Activated CD8-positive, alpha-beta T cell treated with anti-CD3 and anti-CD28 coated beads, Interleukin-2, amount 10 ng/mL, durations not matched to agents 7 days and 5 days (primary cell): ENCODE measurements at regions not wholly inside any gene's neighbourhood (a gene's known extent, or its start where the extent isn't known, plus 50 kb on each side); places are given as distances from the start of the nearest gene placed in this dataset.

Source experiments
- ATAC-seq: fragments of 150-1000 bp; cut with Tn5 transposase; one replicate; pipeline ENCODE4 v1.10.0; 2021; ENCODE audit warnings: moderate library complexity
- CTCF ChIA-PET: fragments of 350-600 bp; sonication (Branson Sonifier 250); formaldehyde crosslinking; loops from one replicate; lab custom pipeline; 2021; ENCODE audit warnings: antibody characterized with exemption; lab: Charles Lee
- POLR2A ChIA-PET: fragments of 350-600 bp; sonication (Branson Sonifier 250); formaldehyde crosslinking; loops from one replicate; lab custom pipeline; 2021; ENCODE audit warnings: antibody characterized with exemption; lab: Charles Lee
- DNase-seq: peaks from one replicate; pipeline ENCODE4 v3.0.0-alpha.2; 2020
- H3K27ac Mint-ChIP-seq: one replicate; pipeline ENCODE4 v1.8.0; 2021; ENCODE audit warnings: mild to moderate bottlenecking, mixed read lengths
- H3K27me3 Mint-ChIP-seq: one replicate; pipeline ENCODE4 v1.8.0; 2021; ENCODE audit warnings: low read depth, mixed read lengths
- H3K36me3 Mint-ChIP-seq: one replicate; pipeline ENCODE4 v1.8.0; 2021; ENCODE audit warnings: low read depth, mixed read lengths
- H3K4me1 Mint-ChIP-seq: one replicate; pipeline ENCODE4 v1.8.0; 2021; ENCODE audit warnings: low read depth, mixed read lengths
- H3K4me3 Mint-ChIP-seq: one replicate; pipeline ENCODE4 v1.8.0; 2021; ENCODE audit warnings: mild to moderate bottlenecking, mixed read lengths
- H3K9me3 Mint-ChIP-seq: one replicate; pipeline ENCODE4 v1.8.0; 2022; ENCODE audit warnings: mixed read lengths; ENCODE audit not compliant: insufficient read depth

DNA sequence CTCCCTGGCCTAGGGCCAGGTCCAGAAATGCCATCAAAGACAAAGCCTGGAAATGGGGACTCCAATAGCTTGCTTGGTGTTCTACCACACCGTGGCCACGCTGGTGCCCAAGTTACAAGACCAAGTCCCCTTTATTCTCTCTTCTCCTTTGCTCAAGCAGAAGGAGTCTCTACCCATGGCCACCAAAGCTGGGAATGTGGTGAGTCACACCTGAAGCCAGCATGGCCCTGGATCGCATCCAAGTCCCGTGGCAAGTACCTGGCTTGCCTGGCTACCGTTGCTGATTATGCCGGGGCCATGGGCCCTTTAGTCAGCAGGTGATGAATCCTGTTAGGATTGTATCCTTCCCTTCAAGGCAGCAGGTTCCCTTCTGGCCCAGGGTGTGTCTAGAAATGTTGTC, 260.0 kb downstream of the HAPSTR1 start:
- ChIA-PET POLR2A (no interaction called here), CTCF (no interaction called here)
- Mint-ChIP-seq H3K27me3 (no peaks in the 10 kb centered on the region), H3K4me3 (no peak overlapping the region), H3K4me1 (no peaks in the 10 kb centered on the region), H3K36me3 (no peaks in the 10 kb centered on the region), H3K27ac (no peak overlapping the region), H3K9me3 (peaks cover 8% of the 10 kb centered on the region)
- DNase-seq = no peak
- ATAC-seq = no peak

DNA sequence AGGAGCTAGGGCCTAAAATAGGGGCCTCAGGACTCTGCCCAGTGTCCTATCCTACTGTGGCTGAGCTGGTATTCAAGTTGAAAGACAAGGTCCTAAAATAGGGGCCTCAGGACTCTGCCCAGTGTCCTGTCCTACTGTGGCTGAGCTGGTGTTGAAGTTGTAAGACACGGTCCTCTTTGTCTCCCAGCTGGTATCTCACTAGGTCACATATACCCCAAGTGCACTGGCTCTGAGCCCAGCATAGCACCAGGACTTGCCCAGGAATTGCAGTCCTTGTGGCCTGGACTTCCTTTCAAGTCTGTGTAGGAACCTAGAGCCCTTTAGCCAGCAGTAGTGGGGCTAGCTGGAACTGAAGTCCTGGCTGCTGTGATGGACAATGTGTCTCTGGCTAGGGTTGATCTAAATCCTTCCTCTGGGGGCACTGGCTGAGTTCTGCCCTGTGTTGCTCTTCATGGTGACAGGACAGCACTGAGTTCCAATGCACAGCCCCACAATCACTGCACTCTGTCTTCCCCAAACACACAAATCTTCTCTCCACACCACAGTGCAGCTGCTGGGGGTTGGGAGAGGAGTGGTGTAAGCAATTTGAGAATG, 260.5 kb downstream of the HAPSTR1 start:
- no peak for ATAC-seq
- ChIA-PET POLR2A (no interaction called here), CTCF (no interaction called here)
- no peak for DNase-seq
- peaks cover 8% of the 10 kb centered on the region for H3K9me3 Mint-ChIP-seq
- H3K4me3 Mint-ChIP-seq = no peak overlapping the region
- no peak overlapping the region for H3K27ac Mint-ChIP-seq
- H3K27me3 Mint-ChIP-seq = no peaks in the 10 kb centered on the region
- H3K36me3 Mint-ChIP-seq = no peaks in the 10 kb centered on the region
- no peaks in the 10 kb centered on the region for H3K4me1 Mint-ChIP-seq

DNA sequence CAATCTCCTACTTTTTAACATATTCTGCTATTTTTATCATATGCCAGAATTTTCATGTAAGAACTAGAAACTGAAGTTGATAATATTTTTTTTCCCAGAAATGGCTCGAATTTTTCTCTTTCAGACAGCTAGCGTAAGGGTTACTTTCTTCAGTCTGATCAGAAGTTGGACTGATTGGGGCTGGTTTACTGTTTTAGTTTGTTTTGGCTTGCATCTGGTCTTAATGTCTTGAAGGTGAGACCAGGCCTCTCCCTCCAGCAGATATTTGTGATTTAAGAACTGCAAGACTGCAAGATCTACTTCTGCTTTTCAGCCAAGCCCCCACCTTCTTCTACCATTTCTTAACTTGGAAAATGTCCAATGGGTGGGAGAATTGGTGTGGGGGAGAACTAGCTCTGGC, 266.4 kb downstream of the HAPSTR1 start:
- ChIA-PET CTCF (no interaction called here), POLR2A (no interaction called here)
- peaks cover 7% of the 10 kb centered on the region for H3K9me3 Mint-ChIP-seq
- H3K4me1 Mint-ChIP-seq = no peaks in the 10 kb centered on the region
- H3K4me3 Mint-ChIP-seq = no peak overlapping the region
- H3K36me3 Mint-ChIP-seq = no peaks in the 10 kb centered on the region
- no peaks in the 10 kb centered on the region for H3K27me3 Mint-ChIP-seq
- DNase-seq (no peak), ATAC-seq (no peak)
- H3K27ac Mint-ChIP-seq = no peak overlapping the region

DNA sequence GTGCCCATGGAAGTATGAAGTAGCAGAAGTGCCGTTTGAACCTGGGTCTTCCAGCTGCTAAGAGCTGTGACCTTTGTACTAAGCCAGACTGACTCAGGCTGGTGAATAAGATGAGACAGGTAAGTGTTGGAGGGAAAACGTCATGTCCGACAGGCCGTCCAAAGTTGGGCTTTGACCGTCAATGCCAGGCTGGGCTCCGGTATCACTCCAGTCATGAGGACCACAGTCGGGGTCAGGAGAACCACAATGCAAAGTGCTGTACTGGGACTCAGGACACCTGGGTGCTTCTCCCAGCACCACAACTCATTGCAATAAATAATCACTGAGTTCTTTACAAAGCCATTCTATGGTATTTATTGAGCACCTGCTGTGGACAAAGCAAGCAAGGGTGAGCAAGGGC, 268.6 kb downstream of the HAPSTR1 start:
- no peak overlapping the region for H3K4me3 Mint-ChIP-seq
- H3K36me3 Mint-ChIP-seq = no peaks in the 10 kb centered on the region
- peaks cover 7% of the 10 kb centered on the region for H3K9me3 Mint-ChIP-seq
- DNase-seq (no peak), ATAC-seq (no peak)
- H3K27me3 Mint-ChIP-seq = no peaks in the 10 kb centered on the region
- ChIA-PET POLR2A (no interaction called here), CTCF (no interaction called here)
- H3K4me1 Mint-ChIP-seq = no peaks in the 10 kb centered on the region
- no peak overlapping the region for H3K27ac Mint-ChIP-seq

DNA sequence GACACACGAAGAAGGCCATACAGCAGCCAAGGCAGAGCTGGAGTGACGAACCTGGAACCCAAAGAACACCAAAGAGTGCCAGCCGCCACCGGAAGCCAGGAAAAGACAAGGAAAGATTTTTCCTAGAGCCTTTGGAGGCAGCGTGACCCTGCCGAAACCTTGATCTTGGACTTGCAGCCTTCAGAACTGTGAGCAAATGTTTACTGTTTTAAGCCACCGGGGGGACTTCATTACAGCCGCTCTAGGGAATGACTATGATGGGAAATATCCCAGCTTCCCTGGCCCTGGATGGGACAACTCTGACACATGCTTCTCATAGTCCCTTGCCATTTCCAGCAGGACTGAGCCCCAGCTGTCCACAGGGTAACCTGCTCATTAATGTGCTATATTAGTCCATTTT, 270.6 kb downstream of the HAPSTR1 start:
- H3K9me3 Mint-ChIP-seq = peaks cover 3% of the 10 kb centered on the region
- CTCF ChIA-PET = no interaction called here
- ATAC-seq (no peak), DNase-seq (no peak)
- H3K27me3 Mint-ChIP-seq = no peaks in the 10 kb centered on the region
- H3K4me1 Mint-ChIP-seq = no peaks in the 10 kb centered on the region
- H3K27ac Mint-ChIP-seq = no peak overlapping the region
- H3K4me3 Mint-ChIP-seq = no peak overlapping the region
- POLR2A ChIA-PET = no interaction called here
- no peaks in the 10 kb centered on the region for H3K36me3 Mint-ChIP-seq

DNA sequence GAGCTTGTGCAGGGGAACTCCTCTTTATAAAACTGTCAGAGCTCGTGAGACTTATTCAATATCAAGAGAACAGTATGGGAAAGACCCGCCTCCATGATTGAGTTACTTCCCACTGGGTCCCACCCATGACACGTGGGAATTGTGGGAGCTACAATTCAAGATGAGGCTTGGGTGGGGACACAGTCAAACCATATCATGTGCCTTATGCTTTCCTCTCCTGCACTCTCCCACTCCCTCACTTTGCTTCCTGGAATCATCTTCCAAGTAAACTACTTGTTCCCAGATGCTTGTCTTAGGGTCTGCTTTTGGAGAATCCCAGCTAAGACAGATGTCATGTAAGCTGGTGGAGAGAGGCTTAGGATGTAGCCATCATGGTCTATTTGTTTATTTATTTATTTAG, 271.2 kb downstream of the HAPSTR1 start:
- DNase-seq = no peak
- CTCF ChIA-PET = no interaction called here
- H3K9me3 Mint-ChIP-seq = peaks cover 3% of the 10 kb centered on the region

DNA sequence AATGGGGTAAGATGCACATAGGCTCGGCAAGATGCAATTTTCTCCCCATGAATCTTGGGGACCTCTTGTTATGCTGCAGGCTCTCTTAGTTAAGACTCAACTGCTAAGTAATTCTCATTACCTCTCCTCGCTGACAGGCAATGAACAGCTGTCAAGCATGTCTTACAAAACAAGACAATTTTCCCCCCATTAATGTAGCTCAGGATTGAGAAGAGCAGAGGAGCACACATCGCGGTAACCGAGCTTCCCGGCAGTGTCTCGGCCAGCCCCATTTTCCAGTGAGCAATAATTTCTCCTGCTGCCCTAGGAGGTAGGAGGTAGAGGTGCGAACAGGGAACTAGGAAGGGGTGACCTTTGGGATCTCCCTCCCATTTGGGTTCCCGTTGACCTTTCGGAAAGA, 272.1 kb downstream of the HAPSTR1 start:
- ATAC-seq (no peak), DNase-seq (no peak)
- Mint-ChIP-seq H3K27me3 (no peaks in the 10 kb centered on the region), H3K4me1 (no peaks in the 10 kb centered on the region), H3K9me3 (peaks cover 3% of the 10 kb centered on the region), H3K27ac (no peak overlapping the region), H3K4me3 (no peak overlapping the region), H3K36me3 (no peaks in the 10 kb centered on the region)
- CTCF ChIA-PET = no interaction called here
- POLR2A ChIA-PET = no interaction called here

More for the DNA sequence above, 271.2 kb downstream of the HAPSTR1 start:
- no peaks in the 10 kb centered on the region for H3K27me3 Mint-ChIP-seq
- no peaks in the 10 kb centered on the region for H3K36me3 Mint-ChIP-seq
- H3K4me3 Mint-ChIP-seq = no peak overlapping the region
- ATAC-seq = no peak
- no peak overlapping the region for H3K27ac Mint-ChIP-seq
- no peaks in the 10 kb centered on the region for H3K4me1 Mint-ChIP-seq
- POLR2A ChIA-PET = no interaction called here

DNA sequence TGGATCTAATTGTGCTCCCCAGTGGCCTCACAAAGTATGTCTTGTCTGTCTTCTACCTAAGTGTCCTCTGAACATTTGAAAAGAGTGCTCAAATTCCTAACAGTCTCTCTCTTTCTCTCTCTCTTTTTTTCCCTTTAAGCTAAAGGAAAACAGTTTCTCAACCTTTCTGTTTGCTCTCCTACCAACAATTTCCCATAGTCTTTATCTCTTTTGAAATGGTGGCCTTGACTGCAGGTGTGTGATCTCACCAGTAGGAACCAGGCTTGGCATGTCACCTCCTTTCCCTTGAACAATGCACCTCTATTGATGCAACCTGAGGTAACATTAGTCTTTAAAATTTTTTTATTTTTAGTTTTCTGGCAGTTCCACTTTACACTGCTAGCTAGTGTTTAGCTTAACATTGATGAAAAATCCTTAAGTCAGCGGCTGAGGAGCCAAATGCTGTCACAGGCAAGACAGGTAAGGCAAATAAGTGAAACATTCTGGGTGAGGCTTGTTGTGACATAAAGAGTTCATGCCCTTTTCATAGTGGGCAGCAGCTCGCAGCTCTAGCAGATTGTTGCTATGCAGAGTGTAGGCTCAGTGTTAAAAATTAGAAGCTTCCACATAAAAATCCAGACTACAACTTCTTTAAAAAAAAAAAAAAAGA, 273.4 kb downstream of the HAPSTR1 start:
- no peak for DNase-seq
- ATAC-seq = no peak
- ChIA-PET CTCF (no interaction called here), POLR2A (no interaction called here)
- Mint-ChIP-seq H3K36me3 (no peaks in the 10 kb centered on the region), H3K4me3 (no peak overlapping the region), H3K4me1 (no peaks in the 10 kb centered on the region), H3K27ac (no peak overlapping the region), H3K9me3 (no peaks in the 10 kb centered on the region), H3K27me3 (no peaks in the 10 kb centered on the region)

DNA sequence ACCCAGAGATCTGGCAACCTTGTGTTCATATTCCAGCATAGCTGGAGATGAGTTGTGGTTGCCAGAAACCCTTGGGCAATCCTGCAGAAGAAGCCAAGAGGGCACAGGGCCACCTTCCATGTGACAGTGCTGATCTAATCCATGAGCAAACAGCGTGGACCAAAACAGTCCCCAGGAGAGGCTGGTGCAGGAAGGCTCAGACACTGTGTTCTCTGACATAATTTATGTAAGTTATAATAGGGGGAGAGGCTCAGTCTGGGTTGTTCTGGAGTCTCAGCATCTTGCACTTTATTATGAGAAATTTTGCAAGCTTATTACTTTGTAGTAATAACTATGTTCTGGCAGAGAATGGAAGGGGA, 273.9 kb downstream of the HAPSTR1 start:
- H3K27me3 Mint-ChIP-seq = no peaks in the 10 kb centered on the region
- POLR2A ChIA-PET = no interaction called here
- no peak overlapping the region for H3K27ac Mint-ChIP-seq
- H3K36me3 Mint-ChIP-seq = no peaks in the 10 kb centered on the region
- H3K9me3 Mint-ChIP-seq = no peaks in the 10 kb centered on the region
- H3K4me1 Mint-ChIP-seq = no peaks in the 10 kb centered on the region
- no peak overlapping the region for H3K4me3 Mint-ChIP-seq
- ATAC-seq (no peak), DNase-seq (no peak)
- CTCF ChIA-PET = no interaction called here

DNA sequence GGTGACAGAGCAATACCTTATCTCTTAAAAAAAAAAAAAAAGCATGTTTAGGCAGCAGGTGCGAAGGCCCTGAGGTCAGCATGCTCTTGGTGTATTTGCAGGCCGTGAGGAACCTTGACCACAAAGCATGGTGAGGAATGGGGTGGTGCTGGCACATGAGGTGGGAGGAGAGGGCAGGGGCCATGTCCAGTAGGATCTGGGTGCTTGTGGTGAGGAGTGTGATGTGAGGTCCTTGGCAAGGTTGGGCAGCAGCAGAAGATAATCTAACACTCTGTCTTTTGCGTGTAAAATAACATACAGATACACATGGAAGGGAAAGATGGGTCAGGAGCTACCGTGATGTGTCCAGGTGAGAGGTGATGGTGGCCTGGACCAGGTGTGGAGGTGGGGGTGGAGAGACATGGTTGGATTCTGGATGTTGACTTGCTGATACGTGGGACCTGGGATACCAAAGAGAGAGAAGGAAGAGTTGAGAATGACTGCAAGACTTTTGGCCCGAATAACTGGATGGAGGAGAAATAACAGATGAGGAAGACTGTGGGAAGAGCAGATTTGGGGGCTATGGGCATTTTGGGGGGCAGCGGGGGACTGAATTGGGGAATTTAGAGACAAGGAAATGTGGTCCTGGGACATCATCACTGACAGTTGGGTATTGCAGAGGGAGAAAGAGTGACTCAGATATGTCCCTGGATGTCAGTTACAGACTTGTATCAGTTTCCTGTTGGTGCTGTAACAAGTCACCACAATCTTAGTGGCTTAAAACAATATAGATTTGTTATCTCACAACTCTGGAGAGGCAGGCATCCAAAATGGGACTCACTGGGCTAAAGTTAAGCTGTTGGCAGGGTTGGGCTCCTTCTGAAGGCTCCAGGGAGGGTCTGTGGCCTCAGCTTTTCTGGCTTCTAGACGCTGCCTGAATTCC, 274.9 kb downstream of the HAPSTR1 start:
- ChIA-PET POLR2A (no interaction called here), CTCF (no interaction called here)
- H3K36me3 Mint-ChIP-seq = no peaks in the 10 kb centered on the region
- H3K4me1 Mint-ChIP-seq = no peaks in the 10 kb centered on the region
- no peak for ATAC-seq
- no peak for DNase-seq
- H3K27ac Mint-ChIP-seq = no peak overlapping the region
- H3K9me3 Mint-ChIP-seq = no peaks in the 10 kb centered on the region
- no peaks in the 10 kb centered on the region for H3K27me3 Mint-ChIP-seq
- no peak overlapping the region for H3K4me3 Mint-ChIP-seq

DNA sequence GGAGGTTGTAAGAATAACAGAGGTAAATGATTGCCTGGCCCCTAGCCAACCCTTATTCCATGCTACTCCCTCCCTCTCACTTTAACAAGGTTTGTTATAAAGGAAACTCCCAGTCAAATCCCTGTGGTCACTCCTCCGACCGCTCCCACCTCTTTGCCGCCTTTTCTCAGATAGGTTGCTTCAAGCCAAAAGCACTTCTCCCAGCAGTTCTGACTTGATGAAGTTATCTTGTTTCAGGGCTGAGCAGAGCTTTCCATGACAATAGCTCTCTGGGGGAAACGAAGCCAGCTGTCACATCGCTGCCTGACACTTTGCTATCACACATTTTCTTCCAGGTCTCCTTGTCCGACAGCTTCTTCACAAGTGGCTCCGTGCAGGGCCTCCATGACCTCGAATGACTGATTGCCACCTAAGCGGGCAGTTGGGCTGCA, 278.6 kb downstream of the HAPSTR1 start:
- ChIA-PET CTCF (no interaction called here), POLR2A (no interaction called here)
- Mint-ChIP-seq H3K36me3 (no peaks in the 10 kb centered on the region), H3K4me1 (no peaks in the 10 kb centered on the region), H3K4me3 (no peak overlapping the region), H3K27me3 (no peaks in the 10 kb centered on the region), H3K9me3 (no peaks in the 10 kb centered on the region), H3K27ac (no peak overlapping the region)
- no peak for DNase-seq
- ATAC-seq = no peak

DNA sequence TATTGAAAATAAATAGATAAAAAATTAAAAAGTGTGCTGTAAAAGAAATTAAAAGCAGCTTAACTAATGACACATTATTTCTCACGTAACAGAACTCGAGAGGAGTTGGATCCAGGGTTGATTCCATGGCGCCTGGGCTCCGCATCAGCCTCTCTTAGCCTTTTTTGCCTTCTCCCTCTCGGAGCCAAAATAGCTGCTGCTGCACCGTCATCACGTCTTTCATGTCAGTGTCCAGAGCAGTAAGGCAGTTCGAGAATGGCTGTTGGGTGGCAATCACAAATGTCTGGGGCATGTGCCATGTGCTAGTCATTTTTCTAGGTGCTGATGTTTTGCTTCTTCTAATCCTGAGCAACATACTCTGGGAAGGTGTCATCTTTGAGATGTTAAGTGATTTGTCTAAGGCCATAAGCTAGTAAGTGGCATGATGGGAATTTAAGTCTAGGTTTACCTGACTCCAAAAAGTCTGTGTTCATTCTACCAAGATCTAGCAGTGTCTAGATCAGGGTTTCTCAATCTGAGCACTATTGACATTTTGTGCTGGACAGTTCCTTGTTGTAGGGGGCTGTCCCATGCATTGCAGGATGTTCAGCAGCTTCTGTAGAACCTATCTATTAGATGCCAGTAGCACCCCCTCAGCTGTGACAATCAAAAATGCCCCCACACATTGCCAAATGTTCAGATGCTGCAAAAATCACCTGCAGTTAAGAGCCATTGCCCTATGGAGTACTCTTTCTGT, 280.4 kb downstream of the HAPSTR1 start:
- Mint-ChIP-seq H3K27ac (no peak overlapping the region), H3K27me3 (no peaks in the 10 kb centered on the region), H3K4me3 (no peak overlapping the region), H3K36me3 (no peaks in the 10 kb centered on the region), H3K9me3 (no peaks in the 10 kb centered on the region), H3K4me1 (no peaks in the 10 kb centered on the region)
- DNase-seq (no peak), ATAC-seq (no peak)
- ChIA-PET POLR2A (no interaction called here), CTCF (no interaction called here)
